ENCODE measurements at regions not wholly inside any gene's neighbourhood (a gene's known extent, or its start where the extent isn't known, plus 50 kb on each side); places are given as distances from the start of the nearest gene placed in this dataset.

GRCh38 chr9:108656566-108656965 is 199.2 kb downstream of the ACTL7B start:
- no peaks in the 10 kb centered on the region for H3K36me3 Mint-ChIP-seq (ENCODE audit: insufficient read depth)
- H3K27ac Mint-ChIP-seq = no peak overlapping the region
- DNase-seq (ENCODE audit: low spot score, unreplicated experiment) = no peak
- H3K9me3 Mint-ChIP-seq (ENCODE audit: low read depth) = peaks cover 19% of the 10 kb centered on the region
- no peak overlapping the region for H3K4me3 Mint-ChIP-seq (ENCODE audit: low read depth)
- no peaks in the 10 kb centered on the region for H3K4me1 Mint-ChIP-seq (ENCODE audit: low read depth)
- TF ChIP-seq, protein P1, sequence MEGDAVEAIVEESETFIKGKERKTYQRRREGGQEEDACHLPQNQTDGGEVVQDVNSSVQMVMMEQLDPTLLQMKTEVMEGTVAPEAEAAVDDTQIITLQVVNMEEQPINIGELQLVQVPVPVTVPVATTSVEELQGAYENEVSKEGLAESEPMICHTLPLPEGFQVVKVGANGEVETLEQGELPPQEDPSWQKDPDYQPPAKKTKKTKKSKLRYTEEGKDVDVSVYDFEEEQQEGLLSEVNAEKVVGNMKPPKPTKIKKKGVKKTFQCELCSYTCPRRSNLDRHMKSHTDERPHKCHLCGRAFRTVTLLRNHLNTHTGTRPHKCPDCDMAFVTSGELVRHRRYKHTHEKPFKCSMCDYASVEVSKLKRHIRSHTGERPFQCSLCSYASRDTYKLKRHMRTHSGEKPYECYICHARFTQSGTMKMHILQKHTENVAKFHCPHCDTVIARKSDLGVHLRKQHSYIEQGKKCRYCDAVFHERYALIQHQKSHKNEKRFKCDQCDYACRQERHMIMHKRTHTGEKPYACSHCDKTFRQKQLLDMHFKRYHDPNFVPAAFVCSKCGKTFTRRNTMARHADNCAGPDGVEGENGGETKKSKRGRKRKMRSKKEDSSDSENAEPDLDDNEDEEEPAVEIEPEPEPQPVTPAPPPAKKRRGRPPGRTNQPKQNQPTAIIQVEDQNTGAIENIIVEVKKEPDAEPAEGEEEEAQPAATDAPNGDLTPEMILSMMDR (IDR thresholded peaks at IDR 0.05; ENCODE audit: unreplicated experiment) = no peak
- peaks cover 33% of the 10 kb centered on the region for H3K27me3 Mint-ChIP-seq

GRCh38 chr9:108655818-108656217 is 200.0 kb downstream of the ACTL7B start:
- Mint-ChIP-seq H3K27me3 (peaks cover 33% of the 10 kb centered on the region), H3K4me3 (ENCODE audit: low read depth) (no peak overlapping the region), H3K9me3 (ENCODE audit: low read depth) (peaks cover 15% of the 10 kb centered on the region), H3K36me3 (ENCODE audit: insufficient read depth) (no peaks in the 10 kb centered on the region), H3K4me1 (ENCODE audit: low read depth) (no peaks in the 10 kb centered on the region), H3K27ac (no peak overlapping the region)
- DNase-seq (ENCODE audit: low spot score, unreplicated experiment) = no peak
- TF ChIP-seq, protein P1 (IDR thresholded peaks at IDR 0.05; ENCODE audit: unreplicated experiment) = no peak

GRCh38 chr9:108654566-108654965 is 201.2 kb downstream of the ACTL7B start:
- DNase-seq (ENCODE audit: low spot score, unreplicated experiment) = no peak
- H3K27me3 Mint-ChIP-seq = peaks cover 37% of the 10 kb centered on the region
- H3K9me3 Mint-ChIP-seq (ENCODE audit: low read depth) = peaks cover 7% of the 10 kb centered on the region
- no peak overlapping the region for H3K4me3 Mint-ChIP-seq (ENCODE audit: low read depth)
- no peaks in the 10 kb centered on the region for H3K36me3 Mint-ChIP-seq (ENCODE audit: insufficient read depth)
- H3K27ac Mint-ChIP-seq = no peak overlapping the region
- TF ChIP-seq, protein P1 (IDR thresholded peaks at IDR 0.05; ENCODE audit: unreplicated experiment) = no peak
- H3K4me1 Mint-ChIP-seq (ENCODE audit: low read depth) = no peaks in the 10 kb centered on the region

DNA sequence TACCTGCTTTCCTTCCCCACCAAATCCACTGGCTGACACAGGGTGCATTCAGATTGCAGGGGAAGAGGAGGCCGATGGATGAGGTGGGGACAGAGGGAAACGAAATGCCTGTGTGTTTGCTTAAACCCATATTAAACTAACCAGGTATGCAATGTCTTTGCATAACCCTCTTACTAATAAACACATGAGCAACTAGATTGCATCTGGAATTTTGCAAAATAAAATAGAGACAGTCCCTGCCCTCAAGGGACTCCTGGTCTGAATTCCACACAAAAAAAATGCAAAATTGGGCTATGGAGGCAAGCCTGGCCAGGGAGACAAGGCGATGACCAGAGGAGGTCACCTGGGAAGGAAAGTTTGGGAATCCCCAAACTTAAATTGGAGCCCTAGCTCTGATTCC is 202.9 kb downstream of the ACTL7B start:
- H3K27ac Mint-ChIP-seq = no peak overlapping the region

DNA sequence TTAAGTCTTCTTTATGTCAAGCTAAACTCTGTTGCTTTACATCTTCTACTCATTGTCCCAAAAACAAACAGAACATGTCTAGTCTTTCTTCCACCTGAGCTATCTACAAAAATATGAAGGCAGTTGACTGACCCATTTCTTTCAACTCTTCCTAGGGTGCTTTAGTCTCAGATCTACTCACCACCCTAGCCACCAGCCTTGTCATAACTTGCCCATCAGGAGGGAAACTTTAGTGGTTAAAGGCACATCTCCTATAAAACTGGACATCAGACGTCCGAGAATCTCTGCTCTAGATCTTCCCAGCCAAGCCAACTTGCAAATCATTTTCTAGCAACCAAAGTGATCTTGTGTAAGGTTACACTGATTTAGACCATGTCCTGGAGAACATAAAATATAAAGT is 205.0 kb downstream of the ACTL7B start:
- Mint-ChIP-seq H3K27ac (no peak overlapping the region), H3K4me3 (ENCODE audit: low read depth) (no peak overlapping the region)

More for the DNA sequence above, 202.9 kb downstream of the ACTL7B start:
- TF ChIP-seq, protein P1 (IDR thresholded peaks at IDR 0.05; ENCODE audit: unreplicated experiment) = no peak
- Mint-ChIP-seq H3K27me3 (peaks cover 42% of the 10 kb centered on the region), H3K9me3 (ENCODE audit: low read depth) (no peaks in the 10 kb centered on the region), H3K4me1 (ENCODE audit: low read depth) (no peaks in the 10 kb centered on the region), H3K4me3 (ENCODE audit: low read depth) (no peak overlapping the region), H3K36me3 (ENCODE audit: insufficient read depth) (no peaks in the 10 kb centered on the region)
- no peak for DNase-seq (ENCODE audit: low spot score, unreplicated experiment)

More for the DNA sequence above, 205.0 kb downstream of the ACTL7B start:
- no peaks in the 10 kb centered on the region for H3K9me3 Mint-ChIP-seq (ENCODE audit: low read depth)
- DNase-seq (ENCODE audit: low spot score, unreplicated experiment) = no peak
- peaks cover 30% of the 10 kb centered on the region for H3K27me3 Mint-ChIP-seq
- TF ChIP-seq, protein P1 (IDR thresholded peaks at IDR 0.05; ENCODE audit: unreplicated experiment) = no peak
- H3K4me1 Mint-ChIP-seq (ENCODE audit: low read depth) = no peaks in the 10 kb centered on the region
- H3K36me3 Mint-ChIP-seq (ENCODE audit: insufficient read depth) = no peaks in the 10 kb centered on the region
